Osteoblast (primary cell): ENCODE measurements at regions not wholly inside any gene's neighbourhood (a gene's known extent, or its start where the extent isn't known, plus 50 kb on each side); places are given as distances from the start of the nearest gene placed in this dataset.

Experiments used
- DNase-seq: peaks from one replicate; pipeline ENCODE4 v3.0.0; 2011; ENCODE audit warnings: low spot score, mixed read lengths; ENCODE audit not compliant: insufficient read length; ENCODE audit errors: missing footprints
- H2AFZ ChIP-seq: 2 replicates; pipeline ENCODE4 v1.6.0; 2011; ENCODE audit warnings: mild to moderate bottlenecking, low read length
- H3K27ac ChIP-seq: 2 replicates; pipeline ENCODE4 v1.5.1; 2011; ENCODE audit warnings: mild to moderate bottlenecking, low read depth, low read length, moderate library complexity
- H3K27me3 ChIP-seq: 2 replicates; pipeline ENCODE4 v1.6.0; 2012; ENCODE audit warnings: mild to moderate bottlenecking, control low read depth, inconsistent platforms, low read length, moderate library complexity; ENCODE audit not compliant: insufficient read depth
- H3K36me3 ChIP-seq: 2 replicates; pipeline ENCODE4 v1.5.1; 2011; ENCODE audit warnings: mild to moderate bottlenecking, low read length, control low read depth, moderate library complexity; ENCODE audit not compliant: insufficient read depth
- H3K4me1 ChIP-seq: 2 replicates; pipeline ENCODE4 v1.5.1; 2011; ENCODE audit warnings: mild to moderate bottlenecking, low read length, control low read depth, moderate library complexity; ENCODE audit not compliant: insufficient read depth
- H3K4me2 ChIP-seq: 2 replicates; pipeline ENCODE4 v1.6.0; 2011; ENCODE audit warnings: mild to moderate bottlenecking, low read length; ENCODE audit not compliant: insufficient read depth
- H3K4me3 ChIP-seq: fragments of 200-600 bp; sonication (generic); 3 replicates; pipeline ENCODE4 v1.5.1; 2012; ENCODE audit warnings: mild to moderate bottlenecking, low read length, inconsistent platforms; ENCODE audit not compliant: insufficient read depth
- H3K79me2 ChIP-seq: 2 replicates; pipeline ENCODE4 v1.6.0; 2012; ENCODE audit warnings: mild to moderate bottlenecking, low read length, control low read depth, inconsistent platforms; ENCODE audit not compliant: insufficient read depth
- H3K9me3 ChIP-seq: 2 replicates; pipeline ENCODE4 v1.5.1; 2011; ENCODE audit warnings: low read depth, low read length, control low read depth
- H4K20me1 ChIP-seq: 2 replicates; pipeline ENCODE4 v1.6.0; 2012; ENCODE audit warnings: mild to moderate bottlenecking, low read length, control low read depth; ENCODE audit not compliant: insufficient read depth
- CTCF ChIP-seq: IDR thresholded peaks from 2 replicates; pipeline ENCODE4 v1.5.1; 2011; ENCODE audit warnings: mild to moderate bottlenecking, low read depth, low read length, moderate library complexity; ENCODE audit errors: extremely low read depth

DNA sequence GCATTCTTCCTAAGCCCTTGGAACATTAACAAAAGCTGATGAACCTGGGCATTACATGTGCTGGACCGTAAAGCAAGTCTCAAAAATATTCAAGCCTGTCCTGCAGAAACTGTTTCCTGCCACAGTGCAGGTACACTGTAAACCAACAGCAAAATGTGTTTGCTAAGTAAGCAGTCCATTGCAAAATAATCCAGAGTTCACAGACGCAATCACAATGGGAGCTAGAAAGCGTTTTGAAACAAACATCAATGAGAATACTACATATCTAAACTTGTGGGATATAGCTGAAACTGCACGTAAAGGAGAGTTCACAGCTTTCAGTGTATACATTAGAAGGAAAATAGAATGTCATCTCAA, 61.6 kb downstream of the RGS12 start:
- DNase-seq = no peak
- Histone ChIP-seq H3K4me2 (no peak overlapping the region), H3K4me1 (no peaks in the 10 kb centered on the region), H2AFZ (no peak overlapping the region), H4K20me1 (peaks cover 2% of the 10 kb centered on the region), H3K4me3 (no peak overlapping the region), H3K27ac (no peak overlapping the region), H3K36me3 (no peaks in the 10 kb centered on the region), H3K79me2 (peaks cover 9% of the 10 kb centered on the region), H3K27me3 (no peaks in the 10 kb centered on the region), H3K9me3 (no peaks in the 10 kb centered on the region)
- TF ChIP-seq CTCF = no peak

- DNase-seq = no peak
- H3K27ac ChIP-seq = no peak overlapping the region
Observed at GRCh38 chr4:3355266-3355748, 62.5 kb downstream of the RGS12 start.

GRCh38 chr4:3358656-3359055, 65.8 kb downstream of the RGS12 start:
- Histone ChIP-seq H3K4me3 (no peak overlapping the region), H3K4me1 (no peaks in the 10 kb centered on the region), H3K4me2 (no peak overlapping the region), H3K27me3 (no peaks in the 10 kb centered on the region), H4K20me1 (peaks cover 8% of the 10 kb centered on the region), H2AFZ (no peak overlapping the region), H3K9me3 (no peaks in the 10 kb centered on the region), H3K27ac (no peak overlapping the region), H3K79me2 (peaks cover 24% of the 10 kb centered on the region), H3K36me3 (no peaks in the 10 kb centered on the region)
- no peak for TF ChIP-seq CTCF
- DNase-seq = no peak

More at GRCh38 chr4:3355266-3355748, 62.5 kb downstream of the RGS12 start:
- H3K36me3 ChIP-seq = no peaks in the 10 kb centered on the region
- H3K9me3 ChIP-seq = no peaks in the 10 kb centered on the region
- no peak for TF ChIP-seq CTCF
- no peaks in the 10 kb centered on the region for H3K4me1 ChIP-seq
- H3K4me3 ChIP-seq = no peak overlapping the region
- peaks cover 9% of the 10 kb centered on the region for H3K79me2 ChIP-seq
- H2AFZ ChIP-seq = no peak overlapping the region
- H4K20me1 ChIP-seq = peaks cover 2% of the 10 kb centered on the region
- no peaks in the 10 kb centered on the region for H3K27me3 ChIP-seq
- no peak overlapping the region for H3K4me2 ChIP-seq

DNA sequence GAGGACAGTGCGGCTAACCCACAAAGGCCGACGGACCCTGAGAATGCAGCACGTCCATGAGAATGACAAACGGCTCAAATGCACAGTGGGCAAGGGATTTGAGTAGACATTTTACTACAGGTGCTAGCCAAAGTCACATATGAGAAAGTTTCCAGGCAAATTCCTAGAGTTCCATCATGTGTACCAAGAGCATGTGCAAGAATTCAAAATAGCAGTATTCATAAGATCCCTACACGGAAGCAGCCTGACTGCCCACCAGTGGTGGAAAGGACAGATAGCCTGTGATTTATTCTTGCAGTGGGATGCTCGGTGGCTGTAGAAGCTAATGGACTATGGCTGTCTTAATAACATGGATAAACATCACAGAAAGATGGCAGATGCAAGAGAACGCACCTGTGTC, 68.0 kb downstream of the RGS12 start:
- Histone ChIP-seq H4K20me1 (peaks cover 13% of the 10 kb centered on the region), H2AFZ (no peak overlapping the region), H3K36me3 (no peaks in the 10 kb centered on the region), H3K27ac (no peak overlapping the region), H3K79me2 (peaks cover 24% of the 10 kb centered on the region), H3K27me3 (no peaks in the 10 kb centered on the region), H3K4me1 (no peaks in the 10 kb centered on the region), H3K4me3 (no peak overlapping the region), H3K4me2 (no peak overlapping the region), H3K9me3 (no peaks in the 10 kb centered on the region)
- DNase-seq = no peak
- TF ChIP-seq CTCF = no peak
